DND-41 (cell line): ENCODE measurements at regions not wholly inside any gene's neighbourhood (a gene's known extent, or its start where the extent isn't known, plus 50 kb on each side); places are given as distances from the start of the nearest gene placed in this dataset.

Experiments used
- EZH2 ChIP-seq: IDR thresholded peaks from 3 replicates; pipeline ENCODE4 v1.6.1; 2012; ENCODE audit warnings: borderline replicate concordance, low read depth, mild to moderate bottlenecking, moderate library complexity, low read length, inconsistent platforms; ENCODE audit not compliant: severe bottlenecking
- TF ChIP-seq, protein P1 (sequence below): IDR thresholded peaks from 2 replicates; pipeline ENCODE4 v1.5.1; 2012; ENCODE audit warnings: borderline replicate concordance, low read length, moderate library complexity, mild to moderate bottlenecking; ENCODE audit not compliant: poor library complexity, severe bottlenecking; ENCODE audit errors: extremely low read depth

DNA sequence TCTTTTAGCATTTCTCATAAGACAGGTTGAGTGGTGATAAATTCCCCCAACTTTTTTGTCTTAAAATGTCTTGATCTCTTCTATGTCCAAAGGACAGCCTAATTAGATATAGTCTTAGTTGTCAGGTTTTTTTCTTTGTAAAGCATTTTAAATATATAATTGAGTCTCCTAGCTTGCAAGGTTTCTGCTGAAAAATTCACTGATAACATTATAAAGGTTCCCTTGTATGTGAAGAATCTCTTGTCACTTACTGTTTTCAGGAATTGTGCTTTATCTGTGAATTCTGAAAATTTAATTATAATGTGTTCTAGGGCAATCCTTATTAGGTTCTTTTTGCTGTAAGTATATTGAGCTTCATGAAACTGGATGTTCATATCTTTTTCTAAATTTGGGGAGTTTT lies 96.8 kb upstream of the ZNF92 start:
- TF ChIP-seq, protein P1, sequence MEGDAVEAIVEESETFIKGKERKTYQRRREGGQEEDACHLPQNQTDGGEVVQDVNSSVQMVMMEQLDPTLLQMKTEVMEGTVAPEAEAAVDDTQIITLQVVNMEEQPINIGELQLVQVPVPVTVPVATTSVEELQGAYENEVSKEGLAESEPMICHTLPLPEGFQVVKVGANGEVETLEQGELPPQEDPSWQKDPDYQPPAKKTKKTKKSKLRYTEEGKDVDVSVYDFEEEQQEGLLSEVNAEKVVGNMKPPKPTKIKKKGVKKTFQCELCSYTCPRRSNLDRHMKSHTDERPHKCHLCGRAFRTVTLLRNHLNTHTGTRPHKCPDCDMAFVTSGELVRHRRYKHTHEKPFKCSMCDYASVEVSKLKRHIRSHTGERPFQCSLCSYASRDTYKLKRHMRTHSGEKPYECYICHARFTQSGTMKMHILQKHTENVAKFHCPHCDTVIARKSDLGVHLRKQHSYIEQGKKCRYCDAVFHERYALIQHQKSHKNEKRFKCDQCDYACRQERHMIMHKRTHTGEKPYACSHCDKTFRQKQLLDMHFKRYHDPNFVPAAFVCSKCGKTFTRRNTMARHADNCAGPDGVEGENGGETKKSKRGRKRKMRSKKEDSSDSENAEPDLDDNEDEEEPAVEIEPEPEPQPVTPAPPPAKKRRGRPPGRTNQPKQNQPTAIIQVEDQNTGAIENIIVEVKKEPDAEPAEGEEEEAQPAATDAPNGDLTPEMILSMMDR: no peak
- no peak for TF ChIP-seq EZH2
